Activated naive CD8-positive, alpha-beta T cell treated with anti-CD3 and anti-CD28 coated beads, Interleukin-2, amount 50 U/mL, for 16 hours (primary cell): ENCODE measurements at regions not wholly inside any gene's neighbourhood (a gene's known extent, or its start where the extent isn't known, plus 50 kb on each side); places are given as distances from the start of the nearest gene placed in this dataset.

Experiments used
- DNase-seq: peaks from one replicate; pipeline ENCODE4 v3.0.0-alpha.2; 2020; ENCODE audit warnings: low read depth, low spot score

- DNase-seq, result no peak
Observed at GRCh38 chr2:239475161-239476028, 74.6 kb upstream of the HDAC4 start.

GRCh38 chr2:239473211-239473805 is 72.5 kb upstream of the HDAC4 start:
- no peak for DNase-seq

DNA sequence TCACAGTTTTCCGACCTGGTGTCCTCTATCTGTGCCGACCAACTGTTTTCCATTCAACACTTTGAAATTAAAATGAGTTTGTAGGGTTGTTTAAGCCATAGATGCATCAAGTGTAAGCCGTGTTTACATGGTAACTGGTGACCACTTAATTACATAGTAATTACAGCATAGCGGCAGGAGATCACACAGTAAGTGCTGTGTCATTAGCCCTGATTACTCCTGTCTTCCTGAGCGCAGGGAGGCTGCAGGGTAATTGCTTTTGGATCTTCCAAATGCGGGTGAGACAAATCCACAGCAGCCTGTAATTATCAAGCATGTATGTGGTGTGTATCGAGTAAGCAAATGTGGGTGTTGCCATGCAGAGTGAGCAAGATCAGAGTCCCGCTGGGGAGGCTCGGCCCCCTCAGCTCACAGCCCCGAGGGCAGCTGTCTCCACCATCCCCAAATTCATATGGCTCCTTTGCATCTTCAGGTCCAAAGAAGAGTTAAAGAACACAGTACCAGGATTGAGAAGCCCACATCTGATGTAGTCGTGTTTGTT is 71.5 kb upstream of the HDAC4 start:
- DNase-seq, result no peak

DNA sequence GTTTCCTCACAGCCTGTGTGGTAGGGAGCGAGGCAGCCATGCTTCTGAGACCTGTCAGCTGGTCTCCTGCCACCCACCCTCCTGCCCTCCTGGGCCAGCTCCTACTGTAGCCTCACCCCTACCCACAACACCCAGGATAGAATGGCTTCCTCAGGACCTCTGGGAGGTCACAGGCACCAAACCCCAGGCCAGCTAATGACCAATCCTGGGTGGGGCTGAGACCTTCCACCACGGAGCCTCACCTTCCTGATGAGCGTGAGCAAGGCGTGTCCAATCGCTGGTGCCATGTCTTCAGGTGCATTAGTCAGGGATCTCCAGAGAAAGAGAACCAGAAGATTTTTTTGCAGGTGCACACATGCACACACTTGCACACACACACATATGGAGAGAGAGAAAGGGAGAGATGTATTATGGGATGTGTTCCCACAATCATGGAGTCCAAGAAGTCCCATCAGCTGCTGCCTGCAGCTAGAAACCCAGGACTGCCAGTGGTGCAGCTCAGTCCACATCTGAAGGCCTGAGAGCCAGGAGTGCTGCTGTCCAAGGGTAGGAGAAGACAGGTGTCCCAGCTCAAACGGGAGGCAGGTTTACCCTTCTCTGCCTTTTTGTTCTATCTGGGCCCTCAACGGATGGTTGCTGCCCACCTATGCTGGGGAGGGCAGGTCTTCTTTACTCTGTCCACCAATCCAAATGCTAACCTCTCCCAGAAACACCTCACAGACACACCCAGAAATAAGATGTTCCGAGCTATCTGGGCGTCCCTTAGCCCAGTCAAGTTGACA is 70.4 kb upstream of the HDAC4 start:
- DNase-seq, result no peak

DNA sequence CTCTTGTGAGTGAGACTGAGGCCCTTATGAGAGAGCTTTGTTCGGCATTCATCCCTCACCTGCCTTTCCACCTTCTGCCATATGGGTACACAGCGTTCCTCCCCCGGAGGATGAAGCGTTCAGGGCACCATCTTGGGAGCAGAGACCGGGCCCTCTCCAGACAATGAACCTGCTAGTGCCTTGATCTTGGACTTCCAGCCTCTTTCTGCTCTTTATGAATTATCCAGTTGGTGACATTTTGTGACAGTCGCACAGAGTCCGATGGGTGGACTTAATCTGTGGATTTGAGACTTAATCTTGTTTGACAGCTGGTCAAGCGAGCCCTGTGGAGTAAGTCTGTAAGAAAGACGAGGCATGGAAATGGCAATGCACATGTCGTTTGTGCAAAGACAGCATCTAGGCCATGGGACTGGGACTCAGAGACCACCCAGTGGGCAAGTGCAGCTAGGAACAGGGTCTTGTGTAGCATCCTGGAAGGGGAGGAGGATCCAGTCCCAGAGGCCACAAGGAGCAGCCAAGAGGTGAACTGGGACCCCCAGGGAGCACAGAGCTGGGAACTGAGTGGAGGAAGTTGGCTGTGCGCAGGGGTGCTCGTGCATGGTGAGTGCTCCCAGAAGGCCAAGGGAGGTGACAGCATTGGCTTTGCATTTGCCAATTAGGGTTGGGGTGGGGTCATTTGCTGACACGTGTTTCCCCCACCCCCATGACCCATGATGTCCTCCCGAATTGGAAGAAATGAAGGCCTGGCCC is 69.5 kb upstream of the HDAC4 start:
- no peak for DNase-seq

GRCh38 chr2:239469106-239469960 is 68.5 kb upstream of the HDAC4 start:
- DNase-seq, result no peak

- no peak for DNase-seq
Observed at GRCh38 chr2:239468491-239469105, 67.8 kb upstream of the HDAC4 start.

DNA sequence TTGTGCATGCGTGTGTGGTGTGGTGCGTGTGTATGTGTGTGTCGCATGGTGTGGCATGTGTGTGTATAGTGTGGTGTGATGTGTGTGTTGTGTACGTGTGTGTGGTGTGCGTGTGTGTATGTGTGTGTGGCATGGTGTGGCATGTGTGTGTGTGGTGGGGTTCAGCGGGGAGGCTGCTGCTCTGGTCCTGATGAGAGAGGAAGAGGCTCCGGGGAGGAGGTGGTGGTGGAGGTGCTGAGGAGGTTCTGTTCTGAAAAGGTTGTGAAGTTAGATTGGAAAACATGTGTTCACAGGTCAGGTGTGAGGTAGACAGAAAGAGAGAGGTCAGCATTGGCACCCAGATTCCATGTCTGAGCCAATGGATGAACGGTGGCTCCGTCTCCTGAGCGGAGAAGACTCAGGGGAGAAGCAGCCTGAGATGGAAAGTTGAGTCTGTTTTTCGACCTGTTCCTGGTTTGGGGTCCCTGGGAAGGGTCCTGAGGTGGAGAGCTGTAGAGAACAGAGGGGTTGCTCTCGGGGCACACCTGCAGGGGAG is 67.2 kb upstream of the HDAC4 start:
- DNase-seq, result no peak

GRCh38 chr2:239467281-239467955 is 66.6 kb upstream of the HDAC4 start:
- no peak for DNase-seq

DNA sequence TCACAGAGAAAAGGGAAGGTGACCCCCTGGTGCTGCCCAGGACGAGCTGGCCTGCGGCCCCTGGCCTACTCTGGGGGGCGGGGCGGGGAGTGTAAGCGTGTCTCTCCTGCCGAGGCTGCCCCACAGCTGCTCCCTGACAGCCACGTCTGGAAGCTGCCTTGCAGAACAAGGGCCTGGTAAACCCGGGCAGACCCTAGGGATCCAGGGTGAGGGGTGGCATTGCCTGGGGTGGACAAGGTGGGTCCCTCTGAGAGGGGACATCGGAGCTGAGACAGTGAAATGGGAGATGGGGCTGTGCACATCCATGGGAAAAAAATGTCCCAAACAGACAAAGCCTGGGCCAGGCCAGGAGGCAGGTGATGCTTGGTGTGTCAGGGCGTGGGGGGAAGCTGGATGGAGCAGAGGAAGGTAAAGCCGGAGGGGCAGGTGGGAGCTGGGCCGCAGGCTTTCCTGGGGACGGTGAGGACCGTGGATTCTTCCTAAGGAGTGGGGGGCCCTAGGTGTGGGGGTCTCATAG is 66.0 kb upstream of the HDAC4 start:
- no peak for DNase-seq

DNA sequence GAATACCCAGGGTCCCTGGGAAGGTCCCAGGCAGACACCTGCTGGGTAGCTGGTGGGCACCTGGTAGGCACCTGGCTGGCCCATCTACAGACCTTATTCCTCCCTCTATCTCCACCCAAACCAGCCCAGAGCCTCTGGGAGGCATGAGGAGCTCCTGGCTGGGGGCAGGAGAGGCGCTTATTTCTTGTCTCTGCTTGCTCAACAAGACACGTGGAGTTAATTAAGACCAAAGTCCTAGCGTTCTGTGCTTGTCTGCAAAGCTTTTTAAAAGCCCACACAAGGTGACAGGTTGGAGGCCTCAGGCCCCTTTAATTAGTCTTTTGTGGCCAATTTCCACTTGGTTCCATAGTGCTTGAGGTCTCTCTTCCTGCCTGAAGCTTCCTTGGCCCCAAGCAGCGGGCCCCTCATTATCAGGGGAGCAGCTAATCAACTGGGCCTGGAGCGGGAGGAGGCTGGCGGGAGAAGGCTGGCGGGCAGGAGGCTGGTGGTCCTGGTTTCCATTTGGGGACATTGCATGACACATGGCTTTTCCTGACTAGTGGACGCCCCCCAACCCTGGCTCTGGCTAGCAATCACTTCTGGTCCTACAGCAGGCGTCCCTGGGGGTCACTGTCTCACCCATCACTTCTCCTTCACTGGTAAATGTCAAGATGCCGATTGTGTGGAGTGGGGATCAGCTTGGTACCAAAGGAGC is 65.4 kb upstream of the HDAC4 start:
- no peak for DNase-seq

GRCh38 chr2:239465017-239466001 is 64.5 kb upstream of the HDAC4 start:
- DNase-seq, result no peak

GRCh38 chr2:239464166-239465016 is 63.6 kb upstream of the HDAC4 start:
- no peak for DNase-seq

- DNase-seq, result no peak
Observed at GRCh38 chr2:239463541-239464165, 62.8 kb upstream of the HDAC4 start.

- no peak for DNase-seq
Observed at GRCh38 chr2:239462671-239463506, 62.1 kb upstream of the HDAC4 start.
